H7 (cell line): ENCODE measurements at regions not wholly inside any gene's neighbourhood (a gene's known extent, or its start where the extent isn't known, plus 50 kb on each side); places are given as distances from the start of the nearest gene placed in this dataset.
"Not testable (repeated sequence)": the region's sequence is repeated elsewhere in the genome, so short reads cannot be mapped to it uniquely, and the experiment has no call there.

Source experiments
- DNase-seq: peaks from one replicate; pipeline ENCODE4 v3.0.0; 2012
- H3K27me3 ChIP-seq: 2 replicates; pipeline ENCODE4 v1.6.0; 2011; ENCODE audit warnings: mild to moderate bottlenecking, low read length; ENCODE audit not compliant: control insufficient read depth, insufficient read depth
- H3K36me3 ChIP-seq: replicated peaks from 2 replicates; pipeline ENCODE4 v1.5.1; 2011; ENCODE audit warnings: low read length; ENCODE audit not compliant: control insufficient read depth, insufficient read depth
- H3K4me3 ChIP-seq: 2 replicates; pipeline ENCODE4 v1.5.1; 2011; ENCODE audit warnings: low read depth, mild to moderate bottlenecking, control low read depth, low read length, moderate library complexity; ENCODE audit not compliant: insufficient read depth

DNA sequence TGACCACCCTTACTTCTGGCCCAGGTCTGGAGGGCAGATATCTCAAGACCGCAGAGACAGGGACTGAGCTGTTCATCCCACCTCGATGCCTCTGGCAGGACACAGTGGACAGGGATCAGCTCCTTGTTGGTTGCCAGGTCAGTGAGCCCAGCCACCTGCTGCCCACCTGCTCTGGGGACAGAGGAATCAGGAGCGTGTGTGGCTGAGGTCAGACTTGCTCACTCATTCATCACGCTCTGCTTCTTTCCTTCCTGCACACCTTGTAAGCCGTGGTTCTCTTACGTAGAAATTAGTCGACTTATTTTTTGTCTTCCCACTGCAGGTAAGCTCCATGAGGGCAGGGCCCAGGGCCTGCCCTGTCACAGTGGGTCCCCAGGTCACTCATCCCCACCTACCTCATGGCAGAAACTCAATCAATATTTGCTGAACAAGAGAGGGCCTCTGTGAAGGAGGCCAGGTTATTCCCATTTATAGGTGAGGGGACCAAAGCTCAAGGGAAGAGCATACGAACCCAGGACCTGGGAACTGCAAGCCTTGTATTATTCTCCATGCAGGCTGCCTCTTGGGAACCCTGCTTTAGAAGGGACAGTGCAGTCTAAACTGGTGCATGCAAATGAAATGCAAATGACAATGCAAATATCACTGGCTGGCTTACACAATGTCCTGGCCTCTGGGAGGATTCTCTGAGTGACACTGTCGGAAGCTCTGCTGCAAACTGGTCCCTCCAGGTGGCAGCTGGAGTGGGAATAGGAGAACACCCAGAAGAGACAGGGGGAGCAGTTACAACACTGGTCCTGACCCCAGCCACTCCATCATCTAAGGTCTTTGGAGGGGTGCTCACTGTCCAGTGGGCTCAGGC lies 58.4 kb upstream of the PAX7 start:
- Histone ChIP-seq H3K27me3 (no peaks in the 10 kb centered on the region), H3K36me3 (no peaks in the 10 kb centered on the region), H3K4me3 (no peak overlapping the region)
- DNase-seq = no peak

DNA sequence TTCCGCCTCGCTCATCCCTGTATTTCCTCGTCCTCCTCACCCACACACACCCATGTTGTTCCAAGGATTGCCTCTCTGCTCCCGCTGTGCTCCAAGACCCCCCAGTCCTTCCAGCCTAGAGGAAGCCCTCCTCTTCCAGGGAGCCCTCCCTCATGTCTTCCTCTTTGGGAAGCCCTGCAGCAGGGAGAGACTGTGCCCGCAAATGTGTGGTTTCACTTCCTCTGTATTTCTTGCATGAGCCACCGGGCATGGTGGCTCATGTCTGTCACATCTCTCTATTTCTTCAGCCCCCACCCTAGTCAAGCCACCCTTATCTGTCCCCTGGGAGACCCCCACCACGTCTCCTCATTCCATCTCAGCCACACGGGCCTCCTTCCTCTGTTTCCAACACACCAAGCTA lies 57.5 kb upstream of the PAX7 start:
- no peaks in the 10 kb centered on the region for H3K27me3 ChIP-seq
- no peak for DNase-seq
- no peaks in the 10 kb centered on the region for H3K36me3 ChIP-seq
- H3K4me3 ChIP-seq = no peak overlapping the region

DNA sequence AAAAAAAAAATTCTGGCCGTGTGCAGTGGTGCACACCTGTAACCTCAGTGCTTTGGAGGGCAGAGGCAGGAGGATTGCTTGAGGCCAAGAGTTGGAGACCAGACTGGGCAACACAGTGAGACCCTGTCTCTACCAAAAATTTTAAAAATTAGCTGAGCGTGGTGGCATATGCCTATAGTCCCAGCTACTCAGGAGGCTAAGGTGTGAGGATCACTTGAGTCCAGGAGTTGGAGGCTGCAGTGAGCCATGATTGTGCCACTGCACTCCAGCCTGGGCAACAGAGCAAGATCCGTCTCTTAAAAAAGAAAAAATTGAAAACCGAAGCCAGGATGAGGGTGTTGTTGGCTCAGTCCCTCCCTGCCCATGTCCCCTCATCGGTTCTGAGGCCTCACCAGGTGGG lies 55.9 kb upstream of the PAX7 start:
- no peak for DNase-seq
- Histone ChIP-seq H3K4me3 (no peak overlapping the region), H3K27me3 (no peaks in the 10 kb centered on the region), H3K36me3 (no peaks in the 10 kb centered on the region)

DNA sequence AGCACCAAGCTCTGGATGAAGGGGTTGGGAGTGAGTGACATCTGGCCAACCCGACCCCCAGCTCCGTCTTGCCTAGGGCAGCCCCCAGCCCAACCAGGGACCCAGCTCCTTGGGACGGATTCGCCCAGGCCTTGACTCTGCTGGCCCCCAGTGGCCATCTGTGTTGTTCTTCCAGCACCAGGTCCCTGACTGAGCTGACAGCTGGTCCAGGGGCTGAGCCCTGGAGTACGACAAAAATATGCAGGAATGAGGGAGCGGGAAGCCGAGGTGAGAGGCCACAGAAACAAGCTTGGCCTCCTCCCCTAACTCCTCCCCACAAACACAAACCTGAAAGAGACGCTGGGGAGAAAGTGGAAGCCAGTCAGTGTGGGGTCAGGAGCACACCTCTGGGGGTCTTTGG lies 55.0 kb upstream of the PAX7 start:
- Histone ChIP-seq H3K27me3 (no peaks in the 10 kb centered on the region), H3K4me3 (no peak overlapping the region), H3K36me3 (no peaks in the 10 kb centered on the region)
- peak; percentile 95 for DNase-seq

DNA sequence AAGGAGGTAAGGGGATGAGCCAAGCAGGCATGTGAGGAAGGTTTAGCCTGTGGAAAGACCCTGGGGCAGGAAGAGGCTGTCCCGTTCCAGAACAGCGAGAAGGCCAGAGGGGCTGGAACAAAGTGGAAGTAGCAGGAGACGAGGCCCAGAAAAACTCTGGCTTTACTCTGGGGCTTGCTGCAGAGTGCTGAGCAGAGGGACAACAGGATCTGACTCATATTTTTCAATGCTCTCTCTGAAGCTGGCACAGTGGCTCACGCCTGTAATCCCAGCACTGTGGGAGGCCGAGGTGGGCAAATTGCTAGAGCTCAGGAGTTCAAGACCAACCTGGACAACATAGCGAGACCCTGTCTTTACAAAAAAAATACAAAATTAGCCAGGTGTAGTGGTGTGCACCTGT lies 52.4 kb upstream of the PAX7 start:
- no peaks in the 10 kb centered on the region for H3K36me3 ChIP-seq
- no peak for DNase-seq
- no peak overlapping the region for H3K4me3 ChIP-seq
- H3K27me3 ChIP-seq = 0 out of 2 replicates have a peak, but pooled peaks cover 1% of the 10 kb centered on the region

DNA sequence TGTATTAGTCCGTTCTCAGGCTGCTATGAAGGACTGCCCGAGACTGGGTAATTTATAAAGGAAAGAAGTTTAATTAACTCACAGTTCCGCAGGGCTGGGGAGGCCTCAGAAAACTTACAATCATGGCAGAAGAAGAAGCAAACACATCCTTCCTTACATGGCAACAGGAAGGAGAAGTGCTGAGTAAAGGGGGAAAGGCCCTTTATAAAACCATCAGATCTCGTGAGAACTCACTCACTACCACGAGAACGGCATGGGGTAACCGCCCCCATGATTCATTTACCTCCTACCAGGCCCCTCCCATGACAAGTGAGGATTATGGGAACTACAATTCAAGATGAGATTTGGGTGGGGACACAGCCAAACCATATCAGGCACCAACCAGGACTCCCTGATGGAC lies 51.4 kb upstream of the PAX7 start:
- H3K27me3 ChIP-seq, H3K36me3 ChIP-seq, DNase-seq, H3K4me3 ChIP-seq: not testable (repeated sequence)

DNA sequence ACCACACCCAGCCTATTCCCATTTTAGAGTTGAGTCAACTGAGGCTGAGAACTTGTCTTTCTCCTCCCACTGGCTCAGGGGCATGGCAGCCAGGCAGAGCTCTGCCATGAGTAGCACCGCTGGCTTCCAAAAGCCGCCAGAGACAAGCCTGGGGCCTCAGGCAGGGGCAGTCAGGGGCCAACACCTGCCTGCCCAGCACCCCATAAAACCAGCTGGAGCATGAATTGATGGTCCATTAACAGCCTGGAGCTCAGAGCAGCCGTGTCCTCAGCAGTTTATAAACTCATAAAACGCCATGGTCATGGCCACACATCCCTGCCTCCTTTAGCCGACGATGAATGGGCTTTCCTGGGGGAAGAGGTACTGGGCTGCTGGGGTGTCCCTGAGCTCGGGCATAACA lies 50.6 kb upstream of the PAX7 start:
- H3K27me3 ChIP-seq = 0 out of 2 replicates have a peak, but pooled peaks cover 1% of the 10 kb centered on the region
- DNase-seq = no peak

DNA sequence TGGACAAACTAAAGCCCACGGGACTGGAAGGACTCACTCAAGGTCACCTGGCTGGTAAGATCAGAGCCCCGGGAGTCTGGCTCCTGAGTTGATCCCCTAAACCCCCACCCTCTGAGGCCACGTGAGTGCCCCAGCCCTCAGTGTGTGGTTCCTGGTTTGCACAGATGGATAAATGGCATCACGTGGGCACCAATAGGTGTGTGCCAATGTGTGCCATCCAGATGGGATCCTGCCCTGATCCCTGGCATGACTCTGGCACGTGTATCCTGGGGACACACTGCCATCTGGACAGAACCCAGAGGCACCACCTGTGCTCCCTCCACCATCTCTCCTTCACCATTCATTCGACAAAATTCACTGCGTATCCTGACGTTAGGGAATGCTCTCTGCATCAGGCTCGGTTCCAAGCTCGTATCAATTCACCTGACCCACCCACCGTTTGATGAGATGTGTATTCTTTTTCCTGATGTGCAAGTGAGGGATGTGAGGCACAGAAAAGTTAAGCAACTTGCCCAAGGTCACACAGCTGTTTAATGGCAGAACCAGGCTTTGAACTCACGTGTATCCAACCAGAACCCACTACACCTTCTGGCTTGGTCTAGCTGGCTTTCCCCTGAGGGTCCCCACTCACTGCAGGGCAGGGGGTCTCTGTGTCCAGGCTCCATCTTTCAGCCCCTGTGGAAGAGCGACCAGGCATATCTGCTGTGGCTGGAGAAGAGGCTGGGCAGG lies 49.8 kb upstream of the PAX7 start:
- H3K27me3 ChIP-seq = 0 out of 2 replicates have a peak, but pooled peaks cover 1% of the 10 kb centered on the region

More for the DNA sequence above, 50.6 kb upstream of the PAX7 start:
- no peak overlapping the region for H3K4me3 ChIP-seq
- H3K36me3 ChIP-seq = no peaks in the 10 kb centered on the region

More for the DNA sequence above, 49.8 kb upstream of the PAX7 start:
- no peak for DNase-seq
- H3K4me3 ChIP-seq = no peak overlapping the region
- no peaks in the 10 kb centered on the region for H3K36me3 ChIP-seq
